ENCODE measurements at regions not wholly inside any gene's neighbourhood (a gene's known extent, or its start where the extent isn't known, plus 50 kb on each side); places are given as distances from the start of the nearest gene placed in this dataset. TPM values are rescaled to one million over a fixed set of nuclear protein-coding genes. Genes with fewer than 3 reads are reported as not detected.

GRCh38 chr9:1956958-1957357 is 58.2 kb upstream of the SMARCA2 start:
- no peak for DNase-seq (ENCODE audit: low read depth)

DNA sequence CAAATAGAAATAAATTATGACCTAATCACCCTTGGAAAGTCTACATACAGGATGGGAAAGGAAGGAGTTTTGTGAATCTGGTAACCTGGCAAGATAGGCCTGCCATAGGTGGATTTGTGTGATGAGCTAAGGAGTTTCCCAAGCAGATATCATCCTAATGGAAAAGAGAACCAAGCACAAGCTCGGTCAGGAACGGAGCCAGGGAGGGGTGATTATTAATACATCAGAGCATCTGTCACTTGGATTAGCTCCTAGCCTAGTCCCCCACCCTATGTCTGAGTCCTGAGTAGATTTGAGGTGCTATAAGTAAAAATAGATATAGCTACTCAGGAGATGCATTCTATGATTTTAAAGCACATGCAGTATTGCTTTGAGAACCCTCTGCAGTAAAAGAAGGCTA is 57.3 kb upstream of the SMARCA2 start:
- DNase-seq (ENCODE audit: low read depth): no peak

DNA sequence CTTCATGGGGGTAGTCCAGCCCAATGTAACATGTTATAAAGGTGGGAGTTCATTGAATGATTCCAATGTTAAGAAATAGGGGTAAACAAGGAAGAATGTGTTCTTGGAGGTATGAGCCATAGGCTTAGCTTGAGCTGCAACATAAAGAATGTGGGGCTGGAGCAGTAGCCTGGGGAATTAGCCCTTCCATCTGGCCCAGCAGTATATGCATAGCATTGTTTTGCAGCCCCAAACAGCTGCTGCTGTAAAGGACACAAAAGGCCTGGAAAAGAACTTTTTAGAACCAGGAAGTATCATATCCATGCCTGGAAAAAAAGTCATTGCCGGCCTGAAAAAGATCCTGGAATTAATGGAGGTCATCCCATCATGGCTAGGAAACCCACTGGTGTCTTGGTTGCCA is 55.8 kb upstream of the SMARCA2 start:
- DNase-seq (ENCODE audit: low read depth): no peak

GRCh38 chr9:1960342-1961042 is 54.7 kb upstream of the SMARCA2 start:
- DNase-seq (ENCODE audit: low read depth): peak; percentile 17

GRCh38 chr9:1962122-1962521 is 53.0 kb upstream of the SMARCA2 start:
- DNase-seq (ENCODE audit: low read depth): no peak

GRCh38 chr9:1962588-1963106 is 52.5 kb upstream of the SMARCA2 start:
- DNase-seq (ENCODE audit: low read depth): no peak

- DNase-seq (ENCODE audit: low read depth): no peak
These were observed 51.1 kb upstream of the SMARCA2 start for GRCh38 chr9:1964093-1964492.

Small RNA genes lying in the stretch of these regions (small RNA-seq; reads per million reads assigned to genes)
- gene RNA5SP279: not detected

Measured in HT1080 (cell line).